Cardiac fibroblast (primary cell): ENCODE measurements at regions not wholly inside any gene's neighbourhood (a gene's known extent, or its start where the extent isn't known, plus 50 kb on each side); places are given as distances from the start of the nearest gene placed in this dataset.

Experiments used
- DNase-seq, 2 donors: peaks; one replicate each; pipeline versions ENCODE4 v3.0.0 to v3.0.0-alpha.2; 2010; ENCODE audit warnings: low read depth in 2 of 2
- H3K4me3 ChIP-seq, 2 donors: replicated peaks in 1 of 2; 1 replicate in 1 of 2; 2 replicates in 1 of 2; pipeline ENCODE4 v1.5.1; 2011; ENCODE audit warnings: low read depth in 2 of 2, low read length in 2 of 2, mild to moderate bottlenecking in 2 of 2, moderate library complexity in 1 of 2
- CTCF ChIP-seq: IDR thresholded peaks from one replicate; pipeline ENCODE4 v1.5.1; 2011; ENCODE audit warnings: low read depth, mild to moderate bottlenecking, low read length, inconsistent platforms

GRCh38 chr14:22382395-22382794 is 206.6 kb downstream of the DAD1 start:
- no peak for DNase-seq
- TF ChIP-seq CTCF: no peak

GRCh38 chr14:22381766-22382165 is 207.3 kb downstream of the DAD1 start:
- DNase-seq: no peak
- no peak for TF ChIP-seq CTCF
- H3K4me3 ChIP-seq: no peak overlapping the region

More at GRCh38 chr14:22382395-22382794, 206.6 kb downstream of the DAD1 start:
- no peak overlapping the region for H3K4me3 ChIP-seq

GRCh38 chr14:22381408-22381760 is 207.6 kb downstream of the DAD1 start:
- TF ChIP-seq CTCF: no peak
- DNase-seq: no peak
- H3K4me3 ChIP-seq: no peak overlapping the region

- no peak overlapping the region for H3K4me3 ChIP-seq
- TF ChIP-seq CTCF: no peak
- DNase-seq: peak in 1 of 2 donors; percentile 68
Observed at GRCh38 chr14:22380571-22381407, 208.2 kb downstream of the DAD1 start.

- DNase-seq: peak in 1 of 2 donors; percentile 40
- no peak overlapping the region for H3K4me3 ChIP-seq
- TF ChIP-seq CTCF: no peak
Observed at GRCh38 chr14:22379727-22380126, 209.3 kb downstream of the DAD1 start.

- DNase-seq: no peak
- no peak overlapping the region for H3K4me3 ChIP-seq
- TF ChIP-seq CTCF: no peak
Observed at GRCh38 chr14:22378181-22378580, 210.8 kb downstream of the DAD1 start.

GRCh38 chr14:22375321-22375930 is 213.6 kb downstream of the DAD1 start:
- DNase-seq: peak; percentile 69 to 80
- TF ChIP-seq CTCF: peak; percentile 58
- H3K4me3 ChIP-seq: no peak overlapping the region
